ENCODE measurements at regions not wholly inside any gene's neighbourhood (a gene's known extent, or its start where the extent isn't known, plus 50 kb on each side); places are given as distances from the start of the nearest gene placed in this dataset.
A peak's percentile ranks its signal among the peaks of the same experiment; 100 is the strongest.

DNA sequence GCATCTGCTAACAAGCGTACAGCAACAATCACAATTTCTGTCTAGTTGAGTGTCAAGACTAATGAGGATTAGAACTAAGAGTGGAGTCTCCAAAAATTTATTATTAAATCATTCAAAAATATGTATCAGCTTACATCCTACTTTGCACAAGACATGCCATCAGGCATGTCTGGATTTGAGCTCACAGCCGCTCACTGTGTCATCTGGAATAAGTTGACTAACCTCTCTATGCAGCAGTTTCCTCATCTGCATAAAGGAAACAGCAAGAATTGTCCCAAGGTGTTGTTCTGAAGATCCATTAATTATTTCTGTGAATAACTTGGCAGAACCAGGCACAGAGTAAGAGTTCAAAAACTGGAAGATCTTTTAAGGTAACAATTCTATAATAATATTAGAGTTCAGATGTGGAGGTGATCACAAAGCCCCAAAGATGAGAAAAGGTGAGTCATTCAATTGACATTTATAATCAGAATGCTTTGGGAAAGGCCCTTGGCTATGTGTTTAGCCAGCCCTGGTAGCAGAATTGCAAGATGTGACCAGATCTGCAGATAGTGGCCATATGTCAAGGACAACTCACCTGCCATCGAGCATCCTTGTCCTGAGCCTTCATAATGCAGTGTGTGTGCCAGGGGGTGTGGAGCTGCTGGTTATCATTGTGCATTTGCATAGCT, 264.0 kb downstream of the FOXA2 start:
- Histone ChIP-seq H3K9ac (no peak overlapping the region), H3K27me3 (ENCODE audit: control insufficient read depth, insufficient read depth, low read length) (no peaks in the 10 kb centered on the region)

DNA sequence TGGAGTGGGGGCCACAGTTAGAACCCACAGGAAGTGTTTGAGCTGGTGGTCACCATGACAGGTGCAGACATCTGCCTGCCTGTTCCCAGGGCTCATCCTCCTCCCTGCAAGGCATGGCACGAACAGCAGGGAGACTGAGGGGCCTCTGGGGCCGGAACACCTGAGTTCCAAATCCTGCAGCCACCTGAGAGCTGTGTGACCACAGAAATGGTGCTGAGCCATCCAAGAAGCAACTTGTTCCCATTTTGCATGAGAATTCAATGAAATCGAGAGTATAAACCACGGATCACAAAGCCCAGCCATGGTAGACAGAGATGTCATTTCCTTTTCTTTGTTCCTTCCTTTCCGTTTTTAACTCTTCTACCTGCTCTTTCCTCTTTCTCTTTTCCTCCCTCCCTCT, 268.6 kb downstream of the FOXA2 start:
- Histone ChIP-seq H3K36me3 (ENCODE audit: control insufficient read depth, insufficient read depth, low read length) (no peaks in the 10 kb centered on the region), H3K4me3 (ENCODE audit: low read depth, low read length) (no peak overlapping the region), H3K4me1 (no peaks in the 10 kb centered on the region), H3K4me2 (ENCODE audit: low read length) (no peak overlapping the region), H3K27me3 (ENCODE audit: control insufficient read depth, insufficient read depth, low read length) (no peaks in the 10 kb centered on the region), H2AFZ (no peak overlapping the region), H3K9ac (no peak overlapping the region), H3K9me3 (ENCODE audit: control insufficient read depth, low read length) (no peaks in the 10 kb centered on the region), H3K27ac (no peak overlapping the region), H3K79me2 (no peaks in the 10 kb centered on the region)
- TF ChIP-seq, protein P1, sequence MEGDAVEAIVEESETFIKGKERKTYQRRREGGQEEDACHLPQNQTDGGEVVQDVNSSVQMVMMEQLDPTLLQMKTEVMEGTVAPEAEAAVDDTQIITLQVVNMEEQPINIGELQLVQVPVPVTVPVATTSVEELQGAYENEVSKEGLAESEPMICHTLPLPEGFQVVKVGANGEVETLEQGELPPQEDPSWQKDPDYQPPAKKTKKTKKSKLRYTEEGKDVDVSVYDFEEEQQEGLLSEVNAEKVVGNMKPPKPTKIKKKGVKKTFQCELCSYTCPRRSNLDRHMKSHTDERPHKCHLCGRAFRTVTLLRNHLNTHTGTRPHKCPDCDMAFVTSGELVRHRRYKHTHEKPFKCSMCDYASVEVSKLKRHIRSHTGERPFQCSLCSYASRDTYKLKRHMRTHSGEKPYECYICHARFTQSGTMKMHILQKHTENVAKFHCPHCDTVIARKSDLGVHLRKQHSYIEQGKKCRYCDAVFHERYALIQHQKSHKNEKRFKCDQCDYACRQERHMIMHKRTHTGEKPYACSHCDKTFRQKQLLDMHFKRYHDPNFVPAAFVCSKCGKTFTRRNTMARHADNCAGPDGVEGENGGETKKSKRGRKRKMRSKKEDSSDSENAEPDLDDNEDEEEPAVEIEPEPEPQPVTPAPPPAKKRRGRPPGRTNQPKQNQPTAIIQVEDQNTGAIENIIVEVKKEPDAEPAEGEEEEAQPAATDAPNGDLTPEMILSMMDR (IDR thresholded peaks at IDR 0.05), result no peak

More for the DNA sequence above, 264.0 kb downstream of the FOXA2 start:
- no peaks in the 10 kb centered on the region for H3K36me3 ChIP-seq (ENCODE audit: control insufficient read depth, insufficient read depth, low read length)
- H3K4me1 ChIP-seq, result no peaks in the 10 kb centered on the region
- H3K27ac ChIP-seq, result no peak overlapping the region
- H2AFZ ChIP-seq, result no peak overlapping the region
- no peak overlapping the region for H3K4me2 ChIP-seq (ENCODE audit: low read length)
- no peaks in the 10 kb centered on the region for H3K79me2 ChIP-seq
- no peaks in the 10 kb centered on the region for H3K9me3 ChIP-seq (ENCODE audit: control insufficient read depth, low read length)
- no peak overlapping the region for H3K4me3 ChIP-seq (ENCODE audit: low read depth, low read length)
- TF ChIP-seq, protein P1 (IDR thresholded peaks at IDR 0.05), result no peak

DNA sequence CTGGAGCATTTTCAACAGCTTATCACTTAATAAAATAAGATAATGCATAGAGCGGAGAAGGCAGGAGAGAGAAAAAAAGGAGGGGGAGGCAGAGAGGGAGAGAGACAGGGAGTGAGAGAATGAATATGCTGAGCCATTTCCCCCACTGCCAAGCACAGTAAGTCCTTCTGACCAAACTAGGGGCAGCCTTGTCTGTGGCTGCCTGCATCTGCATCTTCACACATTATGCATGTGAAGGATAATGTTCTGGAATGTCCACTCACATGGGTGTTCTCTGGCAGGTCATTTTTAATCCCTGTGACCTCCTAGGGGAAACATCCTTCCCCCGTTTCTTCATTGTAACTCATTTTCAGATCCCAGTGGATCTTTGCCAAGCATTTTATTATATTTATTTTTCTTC, 269.3 kb downstream of the FOXA2 start:
- Histone ChIP-seq H3K4me2 (ENCODE audit: low read length) (no peak overlapping the region), H3K9ac (no peak overlapping the region), H3K4me1 (no peaks in the 10 kb centered on the region), H3K9me3 (ENCODE audit: control insufficient read depth, low read length) (no peaks in the 10 kb centered on the region), H3K36me3 (ENCODE audit: control insufficient read depth, insufficient read depth, low read length) (no peaks in the 10 kb centered on the region), H2AFZ (no peak overlapping the region), H3K27ac (no peak overlapping the region), H3K27me3 (ENCODE audit: control insufficient read depth, insufficient read depth, low read length) (no peaks in the 10 kb centered on the region), H3K4me3 (ENCODE audit: low read depth, low read length) (no peak overlapping the region), H3K79me2 (no peaks in the 10 kb centered on the region)
- TF ChIP-seq, protein P1 (IDR thresholded peaks at IDR 0.05), result no peak

DNA sequence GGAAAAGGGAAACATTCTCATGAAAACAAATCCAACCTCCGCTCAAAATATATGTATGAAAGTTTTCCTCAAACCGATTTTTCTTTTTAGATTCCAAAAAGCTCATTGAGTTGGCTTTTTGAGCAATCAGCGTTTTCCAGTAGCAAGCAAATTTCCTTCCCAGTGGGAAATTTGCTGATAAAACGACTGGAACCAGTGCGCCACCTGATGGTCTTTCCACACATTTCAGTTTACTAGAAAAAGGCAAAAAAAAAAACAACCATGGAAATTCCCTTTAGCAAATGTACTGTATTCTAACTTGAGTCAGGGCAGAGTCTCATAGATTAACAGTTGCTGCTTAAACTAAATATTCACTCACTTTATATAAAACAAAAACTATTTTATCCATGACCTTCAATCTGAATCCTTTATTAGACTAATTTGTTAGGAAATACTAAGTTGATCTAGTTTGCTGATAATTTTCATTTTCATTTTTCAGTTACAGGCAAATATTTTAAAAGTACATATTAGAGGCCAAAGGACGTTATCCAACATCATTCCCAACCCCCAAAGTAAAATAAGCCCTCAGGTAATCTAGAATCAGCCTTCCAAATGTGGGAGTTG, 271.5 kb downstream of the FOXA2 start:
- Histone ChIP-seq H3K4me3 (ENCODE audit: low read depth, low read length) (no peak overlapping the region), H2AFZ (no peak overlapping the region), H3K9ac (no peak overlapping the region), H3K4me1 (no peaks in the 10 kb centered on the region), H3K4me2 (ENCODE audit: low read length) (no peak overlapping the region), H3K27ac (no peak overlapping the region), H3K36me3 (ENCODE audit: control insufficient read depth, insufficient read depth, low read length) (no peaks in the 10 kb centered on the region), H3K9me3 (ENCODE audit: control insufficient read depth, low read length) (no peaks in the 10 kb centered on the region), H3K27me3 (ENCODE audit: control insufficient read depth, insufficient read depth, low read length) (no peaks in the 10 kb centered on the region), H3K79me2 (no peaks in the 10 kb centered on the region)
- TF ChIP-seq, protein P1 (IDR thresholded peaks at IDR 0.05), result peak; percentile 50

DNA sequence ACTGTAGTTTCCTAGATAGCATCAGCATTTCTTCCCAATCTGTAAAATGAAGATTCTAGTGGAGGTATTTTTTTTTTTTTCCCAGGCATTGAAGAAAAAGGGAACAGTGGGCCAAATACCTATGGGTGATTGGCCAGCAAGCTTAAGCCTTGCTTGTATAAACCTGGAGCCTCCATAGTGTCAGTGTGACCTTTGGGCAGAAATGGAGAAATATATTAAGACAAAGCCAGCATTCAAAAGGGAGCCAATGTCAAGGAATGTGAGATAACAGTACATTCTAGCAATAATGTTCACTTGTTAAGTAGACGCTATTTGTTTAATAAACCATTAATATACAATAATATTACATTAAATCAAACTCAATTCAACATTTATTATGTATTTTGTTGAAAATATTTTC, 275.4 kb downstream of the FOXA2 start:
- Histone ChIP-seq H3K9me3 (ENCODE audit: control insufficient read depth, low read length) (no peaks in the 10 kb centered on the region), H3K9ac (no peak overlapping the region)

More for the DNA sequence above, 275.4 kb downstream of the FOXA2 start:
- no peak overlapping the region for H3K27ac ChIP-seq
- no peaks in the 10 kb centered on the region for H3K79me2 ChIP-seq
- H3K4me1 ChIP-seq, result no peaks in the 10 kb centered on the region
- no peak overlapping the region for H2AFZ ChIP-seq
- no peak overlapping the region for H3K4me2 ChIP-seq (ENCODE audit: low read length)
- H3K36me3 ChIP-seq (ENCODE audit: control insufficient read depth, insufficient read depth, low read length), result no peaks in the 10 kb centered on the region
- H3K4me3 ChIP-seq (ENCODE audit: low read depth, low read length), result no peak overlapping the region
- no peaks in the 10 kb centered on the region for H3K27me3 ChIP-seq (ENCODE audit: control insufficient read depth, insufficient read depth, low read length)
- TF ChIP-seq, protein P1 (IDR thresholded peaks at IDR 0.05), result no peak

All from parathyroid adenoma (tissue), 2 donors.